ENCODE measurements at regions not wholly inside any gene's neighbourhood (a gene's known extent, or its start where the extent isn't known, plus 50 kb on each side); places are given as distances from the start of the nearest gene placed in this dataset.

DNA sequence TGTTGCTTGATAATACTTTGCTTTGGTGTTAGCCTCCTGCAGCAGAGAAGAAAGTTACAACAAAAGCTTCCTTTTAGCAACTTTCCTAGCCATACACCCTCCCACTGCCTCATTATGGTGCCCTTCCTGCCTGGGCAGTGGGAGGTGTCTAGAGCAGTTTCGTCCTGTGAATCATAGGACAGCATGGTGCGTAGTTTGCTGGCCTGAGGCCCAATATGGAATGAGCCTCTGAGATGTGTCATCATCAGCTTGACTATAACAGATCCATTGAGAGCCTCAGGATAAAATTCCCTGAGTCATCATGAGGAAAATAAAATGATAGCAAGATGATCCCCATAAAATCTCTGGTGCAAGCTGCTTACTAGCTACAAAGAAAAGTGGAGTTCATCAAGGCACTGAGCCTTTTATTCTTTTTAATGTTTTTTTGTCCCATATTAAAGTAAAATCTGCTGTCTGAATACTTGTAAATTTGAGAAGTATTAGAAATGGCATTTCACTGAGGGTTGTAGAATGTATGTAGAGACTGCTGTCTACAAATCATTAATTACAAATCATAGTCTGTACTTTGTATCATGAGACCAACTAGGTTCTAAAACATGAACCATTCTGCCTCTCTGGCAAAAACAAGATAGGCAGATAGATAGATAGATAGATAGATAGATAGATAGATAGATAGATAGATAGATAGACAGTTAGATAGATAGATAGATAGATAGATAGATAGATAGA is 303.0 kb upstream of the PDE4D start:
- no peak for TF ChIP-seq CTCF (IDR thresholded peaks at IDR 0.05)
- H3K4me3 Mint-ChIP-seq: no peak overlapping the region
- no peaks in the 10 kb centered on the region for H3K4me1 Mint-ChIP-seq
- no peak for DNase-seq
- H3K27ac Mint-ChIP-seq: no peak overlapping the region
- no peaks in the 10 kb centered on the region for H3K27me3 Mint-ChIP-seq (ENCODE audit: low read depth, poor library complexity)
- no peaks in the 10 kb centered on the region for H3K36me3 Mint-ChIP-seq (ENCODE audit: low read depth)
- H3K9me3 Mint-ChIP-seq: no peaks in the 10 kb centered on the region

DNA sequence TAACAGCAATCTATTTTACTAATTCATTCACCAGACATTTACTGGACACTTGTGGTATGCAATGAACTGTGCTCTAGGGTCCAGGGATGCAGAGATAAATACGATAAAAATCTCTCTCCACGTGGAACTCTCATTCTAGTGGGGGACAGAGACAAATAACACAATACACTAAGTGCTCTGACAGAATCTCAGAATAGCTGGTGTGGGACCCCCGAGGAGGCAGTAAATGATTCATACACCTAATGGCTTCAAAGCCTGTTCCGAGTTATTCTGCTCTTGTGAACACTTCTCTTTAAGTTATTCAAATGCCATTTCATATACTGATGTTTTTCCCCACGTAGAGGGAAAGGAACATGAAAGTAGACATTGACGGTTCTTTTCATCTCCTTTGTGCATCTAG is 302.0 kb upstream of the PDE4D start:
- Mint-ChIP-seq H3K27ac (no peak overlapping the region), H3K9me3 (no peaks in the 10 kb centered on the region), H3K36me3 (ENCODE audit: low read depth) (no peaks in the 10 kb centered on the region), H3K27me3 (ENCODE audit: low read depth, poor library complexity) (no peaks in the 10 kb centered on the region), H3K4me1 (no peaks in the 10 kb centered on the region), H3K4me3 (no peak overlapping the region)
- DNase-seq: no peak
- TF ChIP-seq CTCF (IDR thresholded peaks at IDR 0.05): no peak

- Mint-ChIP-seq H3K4me3 (no peak overlapping the region), H3K4me1 (no peaks in the 10 kb centered on the region), H3K27me3 (ENCODE audit: low read depth, poor library complexity) (no peaks in the 10 kb centered on the region), H3K9me3 (no peaks in the 10 kb centered on the region), H3K36me3 (ENCODE audit: low read depth) (no peaks in the 10 kb centered on the region), H3K27ac (peak overlapping the region; percentile 21)
- no peak for TF ChIP-seq CTCF (IDR thresholded peaks at IDR 0.05)
- DNase-seq: no peak
These were observed 301.6 kb upstream of the PDE4D start for GRCh38 chr5:60195083-60195482.

GRCh38 chr5:60185231-60186099 is 291.9 kb upstream of the PDE4D start:
- H3K4me3 Mint-ChIP-seq: no peak overlapping the region
- TF ChIP-seq CTCF (IDR thresholded peaks at IDR 0.05): no peak
- H3K27me3 Mint-ChIP-seq (ENCODE audit: low read depth, poor library complexity): peaks cover 8% of the 10 kb centered on the region
- no peaks in the 10 kb centered on the region for H3K9me3 Mint-ChIP-seq
- no peak overlapping the region for H3K27ac Mint-ChIP-seq
- no peaks in the 10 kb centered on the region for H3K36me3 Mint-ChIP-seq (ENCODE audit: low read depth)
- no peak for DNase-seq
- no peaks in the 10 kb centered on the region for H3K4me1 Mint-ChIP-seq

GRCh38 chr5:60184606-60185005 is 291.1 kb upstream of the PDE4D start:
- H3K36me3 Mint-ChIP-seq (ENCODE audit: low read depth): no peaks in the 10 kb centered on the region
- no peak overlapping the region for H3K4me3 Mint-ChIP-seq
- no peaks in the 10 kb centered on the region for H3K4me1 Mint-ChIP-seq
- DNase-seq: no peak
- no peak for TF ChIP-seq CTCF (IDR thresholded peaks at IDR 0.05)
- H3K27ac Mint-ChIP-seq: no peak overlapping the region
- peaks cover 8% of the 10 kb centered on the region for H3K27me3 Mint-ChIP-seq (ENCODE audit: low read depth, poor library complexity)
- no peaks in the 10 kb centered on the region for H3K9me3 Mint-ChIP-seq
